HEK293 (cell line): ENCODE measurements at regions not wholly inside any gene's neighbourhood (a gene's known extent, or its start where the extent isn't known, plus 50 kb on each side); places are given as distances from the start of the nearest gene placed in this dataset.

Experiments
- INSM2 ChIP-seq: fragments of 450-650 bp; formaldehyde crosslinking; IDR thresholded peaks from 2 replicates; pipeline ENCODE4 v1.5.1; 2016; ENCODE audit warnings: missing biosample characterization, missing genetic modification characterization
- ZNF24 ChIP-seq: fragments of 450-650 bp; formaldehyde crosslinking; IDR thresholded peaks from 2 replicates; pipeline ENCODE4 v1.5.1; 2016; ENCODE audit warnings: missing biosample characterization, missing genetic modification characterization
- ZNF324 ChIP-seq: fragments of 450-650 bp; formaldehyde crosslinking; IDR thresholded peaks from 2 replicates; pipeline ENCODE4 v1.5.1; 2016; ENCODE audit warnings: missing biosample characterization, missing genetic modification characterization
- TF ChIP-seq, protein P1 (sequence below): fragments of 450-650 bp; formaldehyde crosslinking; IDR thresholded peaks from 2 replicates; pipeline ENCODE4 v1.5.1; 2016; ENCODE audit warnings: missing biosample characterization, missing genetic modification characterization

DNA sequence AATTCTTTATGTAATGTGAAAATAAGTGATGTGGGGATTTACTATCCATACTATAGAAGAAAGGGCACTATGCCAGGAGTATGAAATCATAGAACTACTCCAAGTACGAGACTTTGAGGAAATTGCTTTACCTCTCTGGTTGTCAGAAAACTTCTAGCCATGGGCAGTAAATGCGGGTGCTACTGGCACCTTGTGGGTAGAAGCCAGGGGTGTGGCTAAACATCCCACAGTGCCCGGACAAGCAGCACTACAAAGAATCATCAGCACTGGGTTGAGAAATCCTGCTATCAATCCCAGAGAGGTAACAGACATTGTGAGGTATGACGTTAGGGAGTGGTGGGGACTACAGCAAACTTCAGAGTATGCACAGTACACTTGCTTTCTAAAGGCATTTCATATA is 453.5 kb upstream of the TNP1 start:
- no peak for TF ChIP-seq ZNF24 (tag by site-specific recombination)
- TF ChIP-seq INSM2 (tag by site-specific recombination), result no peak
- TF ChIP-seq ZNF324 (tag by site-specific recombination), result no peak
- TF ChIP-seq, protein P1, sequence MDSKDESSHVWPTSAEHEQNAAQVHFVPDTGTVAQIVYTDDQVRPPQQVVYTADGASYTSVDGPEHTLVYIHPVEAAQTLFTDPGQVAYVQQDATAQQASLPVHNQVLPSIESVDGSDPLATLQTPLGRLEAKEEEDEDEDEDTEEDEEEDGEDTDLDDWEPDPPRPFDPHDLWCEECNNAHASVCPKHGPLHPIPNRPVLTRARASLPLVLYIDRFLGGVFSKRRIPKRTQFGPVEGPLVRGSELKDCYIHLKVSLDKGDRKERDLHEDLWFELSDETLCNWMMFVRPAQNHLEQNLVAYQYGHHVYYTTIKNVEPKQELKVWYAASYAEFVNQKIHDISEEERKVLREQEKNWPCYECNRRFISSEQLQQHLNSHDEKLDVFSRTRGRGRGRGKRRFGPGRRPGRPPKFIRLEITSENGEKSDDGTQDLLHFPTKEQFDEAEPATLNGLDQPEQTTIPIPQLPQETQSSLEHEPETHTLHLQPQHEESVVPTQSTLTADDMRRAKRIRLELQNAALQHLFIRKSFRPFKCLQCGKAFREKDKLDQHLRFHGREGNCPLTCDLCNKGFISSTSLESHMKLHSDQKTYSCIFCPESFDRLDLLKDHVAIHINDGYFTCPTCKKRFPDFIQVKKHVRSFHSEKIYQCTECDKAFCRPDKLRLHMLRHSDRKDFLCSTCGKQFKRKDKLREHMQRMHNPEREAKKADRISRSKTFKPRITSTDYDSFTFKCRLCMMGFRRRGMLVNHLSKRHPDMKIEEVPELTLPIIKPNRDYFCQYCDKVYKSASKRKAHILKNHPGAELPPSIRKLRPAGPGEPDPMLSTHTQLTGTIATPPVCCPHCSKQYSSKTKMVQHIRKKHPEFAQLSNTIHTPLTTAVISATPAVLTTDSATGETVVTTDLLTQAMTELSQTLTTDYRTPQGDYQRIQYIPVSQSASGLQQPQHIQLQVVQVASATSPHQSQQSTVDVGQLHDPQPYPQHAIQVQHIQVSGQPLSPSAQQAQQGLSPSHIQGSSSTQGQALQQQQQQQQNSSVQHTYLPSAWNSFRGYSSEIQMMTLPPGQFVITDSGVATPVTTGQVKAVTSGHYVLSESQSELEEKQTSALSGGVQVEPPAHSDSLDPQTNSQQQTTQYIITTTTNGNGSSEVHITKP (tag by site-specific recombination), result no peak
